NK-92 (cell line): ENCODE measurements at regions not wholly inside any gene's neighbourhood (a gene's known extent, or its start where the extent isn't known, plus 50 kb on each side); places are given as distances from the start of the nearest gene placed in this dataset.

Source experiments
- DNase-seq: peaks from one replicate; lab custom pipeline; 2025; ENCODE audit not compliant: unreplicated experiment; lab: John Stamatoyannopoulos, UW

DNA sequence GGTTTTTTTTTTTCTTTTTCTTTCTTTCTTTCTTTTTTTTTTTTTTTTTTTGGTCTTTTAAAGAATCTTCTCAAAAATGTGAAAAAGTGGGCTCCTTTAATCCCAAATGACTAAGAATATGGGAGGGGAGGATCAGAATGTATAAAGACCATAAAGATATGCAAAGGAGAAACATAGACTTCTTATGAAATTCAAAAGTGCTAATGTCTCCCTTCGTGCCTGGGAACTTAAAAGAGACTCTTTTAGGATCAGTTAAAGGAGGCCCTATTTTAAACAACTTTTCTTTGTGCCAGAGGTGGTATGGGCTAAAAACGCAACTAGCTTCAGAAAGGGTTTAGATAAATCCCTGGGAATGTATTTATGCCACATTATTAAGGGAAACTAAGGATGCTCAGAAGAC is 54.2 kb upstream of the KAZN start:
- no peak for DNase-seq

DNA sequence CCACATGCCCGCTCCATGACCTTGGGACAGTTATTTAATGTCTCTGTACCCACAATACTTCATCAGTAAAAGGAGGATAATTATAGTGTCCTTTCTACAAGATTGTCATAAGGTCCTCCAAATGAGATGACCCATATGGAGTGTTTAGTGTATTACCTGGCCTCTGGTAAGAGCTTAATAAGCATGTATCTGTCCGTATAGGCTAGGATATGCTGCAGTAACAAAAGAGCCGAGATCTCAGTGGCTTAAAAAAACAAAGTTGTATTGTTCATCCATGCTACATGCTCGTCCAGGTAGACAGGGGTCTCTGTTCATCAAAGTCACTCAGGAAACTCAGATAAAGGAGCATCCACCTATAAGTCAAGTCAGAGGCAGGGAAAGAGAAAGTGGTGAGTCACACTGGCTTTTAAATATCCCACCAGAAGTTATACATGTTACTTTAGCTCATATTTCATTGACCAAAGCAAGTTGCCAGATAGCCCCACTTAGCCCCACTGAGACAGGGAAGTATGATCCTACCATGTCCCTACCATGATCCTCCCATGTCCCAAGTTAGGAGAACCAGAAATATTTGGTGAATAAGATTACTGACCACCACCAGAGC is 53.0 kb upstream of the KAZN start:
- DNase-seq, result no peak

DNA sequence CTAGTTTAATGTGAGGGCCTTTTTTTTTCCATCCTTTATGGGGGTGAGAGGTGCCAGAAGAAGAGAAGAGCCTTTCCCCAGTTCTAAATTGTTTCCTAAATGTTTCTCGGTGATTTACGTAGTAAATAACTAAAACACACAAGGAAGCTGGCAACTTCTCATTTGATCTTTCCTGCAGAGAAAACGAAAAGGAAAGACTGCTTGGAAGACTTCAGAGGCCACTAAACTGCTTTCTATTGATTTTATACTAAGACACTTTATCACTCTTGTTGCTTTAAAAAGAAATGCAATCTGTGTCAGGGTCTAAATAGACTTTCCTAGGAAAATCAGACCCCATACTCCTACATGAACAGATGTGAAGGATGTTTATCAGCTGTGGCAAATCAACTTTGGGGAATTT is 52.1 kb upstream of the KAZN start:
- no peak for DNase-seq
